GM19328 (cell line): ENCODE measurements at regions not wholly inside any gene's neighbourhood (a gene's known extent, or its start where the extent isn't known, plus 50 kb on each side); places are given as distances from the start of the nearest gene placed in this dataset.

Experiments
- ATAC-seq: cut with Tn5 transposase; IDR thresholded peaks from one replicate; pipeline ENCODE4 v1.9.1; 2021; ENCODE audit warnings: mild to moderate bottlenecking, moderate library complexity; ENCODE audit not compliant: unreplicated experiment

DNA sequence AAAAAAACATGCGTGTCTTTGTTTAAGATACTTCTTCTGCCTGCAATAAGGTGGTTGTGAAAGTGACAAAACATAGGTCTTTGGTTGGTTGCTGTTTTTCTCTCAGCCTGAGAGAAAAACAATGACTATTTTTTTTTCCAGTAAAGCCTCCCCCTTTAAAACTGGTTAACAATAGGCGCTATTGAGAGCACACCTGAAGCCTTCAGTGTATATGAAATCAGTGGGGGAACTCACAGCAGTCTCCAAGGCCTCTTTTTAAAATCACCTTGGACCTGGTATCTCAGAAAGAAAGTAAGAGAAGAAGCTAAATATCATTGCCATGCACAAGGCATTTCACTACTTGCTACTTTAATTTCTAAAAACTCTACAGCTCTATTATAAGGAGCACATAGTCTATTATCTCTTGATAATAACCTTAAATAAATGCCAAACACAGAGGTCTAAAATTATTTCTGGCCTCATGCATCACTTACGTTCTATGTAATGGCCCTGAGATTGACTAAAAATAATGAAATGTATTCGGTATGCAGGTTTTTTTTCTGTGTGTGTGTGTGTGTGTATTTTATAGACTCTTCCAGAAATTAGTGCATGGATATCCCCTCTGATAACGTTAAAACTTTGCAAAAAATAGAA lies 544.4 kb downstream of the TDRD15 start:
- no peak for ATAC-seq

DNA sequence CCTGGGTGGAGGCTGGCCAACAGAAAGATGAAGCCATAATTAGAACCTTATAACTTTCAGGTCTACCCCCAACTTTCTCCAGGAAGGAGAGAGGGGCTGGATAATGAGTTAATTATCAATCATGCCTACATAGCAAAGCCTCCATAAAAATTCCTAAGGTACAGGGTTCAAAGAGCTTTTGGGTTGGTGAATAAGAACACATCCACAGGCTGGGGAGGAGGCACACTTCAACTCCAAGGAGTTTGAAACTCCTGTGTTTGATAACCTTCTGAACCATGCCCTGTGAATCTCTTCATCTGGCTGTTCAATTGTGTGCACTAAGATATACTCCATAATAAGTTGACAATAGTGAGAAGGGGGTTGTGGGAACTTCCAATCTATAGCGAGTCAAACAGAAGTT lies 552.3 kb downstream of the TDRD15 start:
- ATAC-seq: no peak

GRCh38 chr2:21676676-21677075 lies 552.9 kb downstream of the TDRD15 start:
- ATAC-seq: no peak

DNA sequence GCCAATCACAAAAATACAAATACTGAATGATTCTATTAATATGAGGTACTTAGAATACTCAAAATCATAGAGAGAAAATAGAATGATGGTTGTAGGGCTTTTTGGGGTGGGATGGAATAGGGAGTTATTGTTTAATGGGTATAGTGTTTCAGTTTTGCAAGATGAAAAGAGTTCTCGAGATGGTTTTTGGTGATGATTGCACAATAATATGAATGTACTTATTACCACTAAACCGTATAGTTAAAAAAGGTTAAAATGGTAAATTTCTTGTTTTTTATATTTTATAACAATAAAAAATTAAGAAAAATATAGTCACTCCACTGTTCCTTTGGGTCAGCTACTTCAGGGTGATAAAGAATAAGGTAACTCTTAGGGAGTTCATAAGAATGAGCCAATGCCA lies 560.1 kb downstream of the TDRD15 start:
- no peak for ATAC-seq

GRCh38 chr2:21687589-21687988 lies 563.8 kb downstream of the TDRD15 start:
- no peak for ATAC-seq

DNA sequence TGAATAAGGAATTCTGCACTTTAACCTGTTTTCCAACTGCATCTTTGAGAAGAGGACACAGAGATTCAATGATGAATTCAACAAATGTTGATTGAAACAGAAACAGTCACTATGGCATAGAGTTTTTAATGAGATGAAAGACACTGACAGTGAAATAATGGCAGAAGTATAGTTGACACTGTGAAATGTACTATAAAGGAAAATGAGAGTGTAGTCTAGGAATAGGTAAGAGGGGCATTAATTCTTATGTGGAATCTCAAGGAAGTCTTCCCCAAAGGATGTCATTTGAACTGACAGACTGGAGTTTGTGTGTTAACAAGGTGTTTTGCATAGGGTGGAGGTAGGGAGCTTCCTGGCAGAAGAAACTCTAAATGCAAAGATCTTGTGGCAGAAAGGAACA lies 566.2 kb downstream of the TDRD15 start:
- ATAC-seq: no peak

DNA sequence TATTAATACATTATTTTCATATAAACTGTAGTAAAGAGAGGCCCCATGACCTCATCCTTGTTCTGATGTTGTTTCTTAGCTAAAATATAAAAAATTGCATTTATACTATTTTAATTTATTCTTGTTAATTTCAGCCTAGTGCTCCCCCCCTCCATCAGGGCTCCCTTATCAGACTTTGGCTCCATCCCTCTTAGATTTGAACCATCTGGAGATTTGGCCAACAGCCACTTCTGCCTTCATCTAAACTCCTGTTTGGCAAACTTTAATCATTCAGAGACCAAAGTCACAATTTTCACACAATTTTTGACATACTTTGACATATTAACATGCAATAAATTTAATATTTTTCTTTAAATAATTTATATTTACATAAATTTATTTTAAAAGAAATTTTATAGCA lies 569.3 kb downstream of the TDRD15 start:
- ATAC-seq: no peak

- no peak for ATAC-seq
These were observed 570.5 kb downstream of the TDRD15 start for GRCh38 chr2:21694079-21694878.

DNA sequence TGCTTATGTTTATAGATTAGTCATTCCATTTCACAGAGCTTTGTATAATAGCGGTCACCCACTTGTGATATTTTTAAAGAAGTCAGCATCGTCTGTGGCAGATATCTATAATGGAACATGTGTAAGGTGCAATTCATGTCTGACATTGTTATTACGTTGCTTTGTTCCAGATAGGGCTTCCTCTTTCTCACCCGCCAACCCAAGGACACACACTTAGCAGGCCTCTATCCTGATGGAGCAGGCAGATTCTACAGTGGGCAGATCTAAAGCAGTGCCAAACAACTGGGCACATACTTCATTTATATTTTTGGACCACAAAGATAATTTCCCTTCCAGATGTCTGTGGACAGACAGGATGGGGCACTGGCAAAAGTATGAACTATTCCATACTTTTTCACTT lies 573.1 kb downstream of the TDRD15 start:
- no peak for ATAC-seq

GRCh38 chr2:21700644-21701043 lies 576.9 kb downstream of the TDRD15 start:
- no peak for ATAC-seq

- no peak for ATAC-seq
These were observed 586.3 kb downstream of the TDRD15 start for GRCh38 chr2:21710031-21710430.

GRCh38 chr2:21710496-21710895 lies 586.7 kb downstream of the TDRD15 start:
- no peak for ATAC-seq

- no peak for ATAC-seq
These were observed 592.1 kb downstream of the TDRD15 start for GRCh38 chr2:21715887-21716286.

GRCh38 chr2:21727101-21727500 lies 603.3 kb downstream of the TDRD15 start:
- no peak for ATAC-seq

- ATAC-seq: no peak
These were observed 604.4 kb downstream of the TDRD15 start for GRCh38 chr2:21728133-21728532.

DNA sequence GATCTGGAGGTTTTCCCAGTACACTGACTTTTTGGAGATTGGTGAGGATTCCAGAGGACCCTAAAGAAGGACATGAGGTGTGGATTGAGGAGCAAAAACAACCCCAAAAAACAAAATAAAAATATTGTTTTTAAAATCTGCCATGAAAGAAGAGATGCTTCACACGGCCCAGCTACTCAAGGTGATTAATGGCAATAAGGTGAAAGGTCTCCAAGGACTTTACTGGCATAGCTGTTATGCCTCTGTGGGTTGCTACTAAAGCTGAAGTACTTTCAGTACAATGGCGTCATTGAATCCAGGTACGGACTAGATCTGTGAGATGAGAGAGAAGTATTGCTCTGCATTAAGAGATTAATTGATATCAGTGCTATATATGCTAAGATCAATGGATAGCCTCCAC lies 606.4 kb downstream of the TDRD15 start:
- no peak for ATAC-seq

DNA sequence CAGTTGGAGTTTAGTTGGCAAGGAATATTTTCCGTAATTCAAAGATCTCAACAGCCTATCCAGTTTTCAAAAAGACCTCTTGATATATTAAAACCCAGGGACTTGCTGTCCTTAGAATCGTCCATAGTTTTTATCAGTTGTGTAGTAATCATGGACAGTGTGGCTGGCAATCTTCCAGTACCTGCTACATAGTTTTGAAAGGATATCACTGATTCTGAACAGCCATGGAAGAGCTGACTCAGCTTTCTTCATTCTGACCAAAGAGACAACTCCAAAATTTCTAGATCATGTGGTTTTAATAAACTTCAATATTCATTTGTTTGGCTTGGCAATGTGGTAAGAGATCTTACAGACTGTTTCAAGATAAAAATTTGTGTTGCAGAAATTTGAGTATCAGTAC lies 616.7 kb downstream of the TDRD15 start:
- ATAC-seq: no peak

DNA sequence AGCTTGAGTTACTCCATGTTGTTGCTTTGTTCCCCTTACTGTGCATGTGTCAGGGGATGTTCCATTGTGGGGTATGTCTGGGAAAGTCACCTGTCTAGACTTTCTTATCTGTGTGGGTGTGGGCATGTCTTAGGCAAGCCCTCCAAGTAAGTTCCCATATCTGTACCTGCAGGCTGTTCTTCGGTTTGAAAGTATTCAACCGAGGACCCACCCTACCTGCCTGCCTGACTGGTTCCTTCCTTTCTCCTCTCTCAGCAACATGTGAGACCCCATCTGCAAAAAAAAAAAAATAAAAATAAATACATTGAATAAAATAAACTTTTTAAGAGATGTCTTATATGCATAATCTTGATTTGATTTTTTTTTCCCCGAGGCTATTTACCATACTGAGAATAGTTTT lies 622.7 kb downstream of the TDRD15 start:
- no peak for ATAC-seq

DNA sequence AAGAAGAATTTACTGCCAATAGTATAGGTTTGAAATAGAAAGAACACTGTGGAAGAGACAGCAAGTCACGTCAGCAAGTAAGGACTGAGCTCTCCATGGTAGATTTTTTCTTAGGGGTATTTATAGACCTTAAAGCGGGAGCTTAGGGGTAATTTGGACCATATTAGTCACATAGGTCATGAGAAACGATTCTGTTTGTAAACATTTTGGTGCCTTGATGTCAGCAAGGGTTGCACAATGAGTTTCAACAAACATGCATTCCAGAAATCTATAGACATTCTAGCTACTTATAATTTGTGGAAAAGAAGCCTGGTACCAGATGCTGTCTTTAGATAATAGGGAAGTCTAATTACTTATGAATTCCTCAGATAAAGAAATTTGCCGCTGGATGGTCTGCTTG lies 624.7 kb downstream of the TDRD15 start:
- no peak for ATAC-seq

- ATAC-seq: no peak
These were observed 630.5 kb downstream of the TDRD15 start for GRCh38 chr2:21754164-21754788.

GRCh38 chr2:21757805-21758430 lies 634.1 kb downstream of the TDRD15 start:
- no peak for ATAC-seq

GRCh38 chr2:21759819-21760218 lies 636.1 kb downstream of the TDRD15 start:
- ATAC-seq: no peak
